Lower lobe of right lung (tissue), 2 donors: ENCODE measurements at regions not wholly inside any gene's neighbourhood (a gene's known extent, or its start where the extent isn't known, plus 50 kb on each side); places are given as distances from the start of the nearest gene placed in this dataset.

Experiments
- ATAC-seq, 2 donors: fragments of 200-7000 bp; cut with Tn5 transposase; one replicate each; pipeline ENCODE4 v1.9.1; 2020 to 2022; ENCODE audit warnings: mild to moderate bottlenecking in 2 of 2, moderate library complexity in 2 of 2
- DNase-seq: peaks from one replicate; pipeline ENCODE4 v3.0.0-alpha.2; 2020
- H3K27ac ChIP-seq: fragments of 200-600 bp; one replicate; pipeline ENCODE4 v1.8.0; 2022
- H3K27me3 ChIP-seq: fragments of 200-600 bp; one replicate; pipeline ENCODE4 v1.8.0; 2022; ENCODE audit warnings: low read depth
- H3K36me3 ChIP-seq: fragments of 200-600 bp; one replicate; pipeline ENCODE4 v1.8.0; 2022; ENCODE audit warnings: mild to moderate bottlenecking
- H3K4me1 ChIP-seq: fragments of 200-600 bp; one replicate; pipeline ENCODE4 v1.8.0; 2022
- H3K4me3 ChIP-seq: fragments of 200-600 bp; one replicate; pipeline ENCODE4 v1.8.0; 2022; ENCODE audit warnings: mild to moderate bottlenecking
- H3K9me3 ChIP-seq: fragments of 200-600 bp; one replicate; pipeline ENCODE4 v1.8.0; 2022
- CTCF ChIP-seq: fragments of 200-600 bp; IDR thresholded peaks from one replicate; pipeline ENCODE4 v1.8.0; 2022; ENCODE audit warnings: antibody characterized with exemption, mild to moderate bottlenecking
- intact Hi-C: fragments of 100-400 bp; cut with DNase I; formaldehyde crosslinking; loops from one replicate; pipeline ENCODE4 v1.11.0; 2022
- donor health status: DM: no; HTN: yes; CAD: no; lungs with severe emphysema.

GRCh38 chr17:51559778-51560177 is 299.4 kb downstream of the UTP18 start:
- intact Hi-C loops: no loop called here
- no peak overlapping the region for H3K4me3 ChIP-seq
- no peak for TF ChIP-seq CTCF

GRCh38 chr17:51560398-51560797 is 300.1 kb downstream of the UTP18 start:
- intact Hi-C loops: no loop called here
- no peak for ATAC-seq
- no peaks in the 10 kb centered on the region for H3K9me3 ChIP-seq
- no peak overlapping the region for H3K4me3 ChIP-seq
- H3K27me3 ChIP-seq: no peaks in the 10 kb centered on the region
- no peak for DNase-seq
- no peaks in the 10 kb centered on the region for H3K4me1 ChIP-seq
- H3K36me3 ChIP-seq: no peaks in the 10 kb centered on the region
- no peak overlapping the region for H3K27ac ChIP-seq
- TF ChIP-seq CTCF: no peak

More at GRCh38 chr17:51559778-51560177, 299.4 kb downstream of the UTP18 start:
- Histone ChIP-seq H3K4me1 (no peaks in the 10 kb centered on the region), H3K9me3 (no peaks in the 10 kb centered on the region), H3K27ac (no peak overlapping the region), H3K27me3 (no peaks in the 10 kb centered on the region), H3K36me3 (no peaks in the 10 kb centered on the region)
- ATAC-seq (no peak), DNase-seq (no peak)

DNA sequence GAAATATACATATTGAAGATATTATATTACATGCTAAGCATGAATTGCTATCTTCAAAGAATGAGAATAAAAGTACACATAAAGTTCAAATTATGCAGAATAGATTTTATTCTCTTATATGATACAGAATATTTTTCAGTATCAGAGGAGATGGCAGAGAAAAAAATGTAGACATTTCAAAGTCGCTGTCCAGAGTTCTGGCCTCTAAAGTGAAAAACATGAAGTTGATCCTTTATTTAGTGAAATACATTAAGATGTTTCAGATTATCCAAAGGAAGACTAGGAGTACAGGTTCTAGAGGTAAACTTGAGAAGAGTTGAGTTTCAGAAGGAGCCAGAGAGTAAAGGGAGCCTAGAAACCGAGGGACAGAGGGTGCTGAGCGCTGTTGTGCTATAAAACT is 303.6 kb downstream of the UTP18 start:
- Histone ChIP-seq H3K9me3 (no peaks in the 10 kb centered on the region), H3K36me3 (no peaks in the 10 kb centered on the region), H3K27me3 (no peaks in the 10 kb centered on the region), H3K4me3 (no peak overlapping the region), H3K4me1 (no peaks in the 10 kb centered on the region), H3K27ac (no peak overlapping the region)
- DNase-seq (no peak), ATAC-seq (no peak)
- intact Hi-C loops: no loop called here
- no peak for TF ChIP-seq CTCF

DNA sequence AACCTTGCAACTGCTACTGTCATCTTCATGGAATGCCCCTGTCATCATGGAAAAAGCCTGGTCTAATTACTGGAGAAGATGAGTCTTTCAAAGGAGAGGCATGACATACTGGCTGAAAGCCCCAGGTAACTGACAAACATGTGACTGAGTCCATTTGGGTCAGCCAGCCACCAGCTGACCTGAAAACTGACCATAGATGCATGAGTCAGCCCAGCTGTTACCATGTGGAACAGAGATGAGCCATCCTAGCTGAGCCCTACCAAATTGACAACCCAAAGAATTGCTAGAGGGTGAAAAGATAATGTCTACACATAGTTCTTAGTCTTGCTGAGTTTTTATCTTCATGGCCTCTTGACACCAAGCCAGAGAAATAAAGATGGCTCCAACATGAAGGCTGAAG is 311.8 kb downstream of the UTP18 start:
- H3K4me3 ChIP-seq: no peak overlapping the region
- ATAC-seq (no peak), DNase-seq (no peak)
- H3K27ac ChIP-seq: no peak overlapping the region
- intact Hi-C loops: no loop called here
- no peak for TF ChIP-seq CTCF
- peaks cover 7% of the 10 kb centered on the region for H3K27me3 ChIP-seq
- no peaks in the 10 kb centered on the region for H3K4me1 ChIP-seq
- no peaks in the 10 kb centered on the region for H3K36me3 ChIP-seq
- H3K9me3 ChIP-seq: no peaks in the 10 kb centered on the region
